ENCODE measurements at regions not wholly inside any gene's neighbourhood (a gene's known extent, or its start where the extent isn't known, plus 50 kb on each side); places are given as distances from the start of the nearest gene placed in this dataset.
"Not testable (repeated sequence)": the region's sequence is repeated elsewhere in the genome, so short reads cannot be mapped to it uniquely, and the experiment has no call there.

GRCh38 chr5:145521523-145521922, 313.6 kb downstream of the PRELID2 start:
- H3K36me3 Mint-ChIP-seq (ENCODE audit: low read depth): no peaks in the 10 kb centered on the region
- no peak overlapping the region for H3K4me3 Mint-ChIP-seq
- H3K9me3 Mint-ChIP-seq: peaks cover 7% of the 10 kb centered on the region
- H3K4me1 Mint-ChIP-seq (ENCODE audit: low read depth): no peaks in the 10 kb centered on the region
- DNase-seq: no peak
- H3K27me3 Mint-ChIP-seq: no peaks in the 10 kb centered on the region
- no peak overlapping the region for H3K27ac Mint-ChIP-seq

- Mint-ChIP-seq H3K4me3 (no peak overlapping the region), H3K27me3 (no peaks in the 10 kb centered on the region), H3K9me3 (peaks cover 8% of the 10 kb centered on the region), H3K36me3 (ENCODE audit: low read depth) (no peaks in the 10 kb centered on the region), H3K4me1 (ENCODE audit: low read depth) (no peaks in the 10 kb centered on the region), H3K27ac (no peak overlapping the region)
- no peak for DNase-seq
These were observed 314.1 kb downstream of the PRELID2 start for GRCh38 chr5:145521066-145521465.

GRCh38 chr5:145520335-145520734, 314.8 kb downstream of the PRELID2 start:
- Mint-ChIP-seq H3K9me3 (peaks cover 8% of the 10 kb centered on the region), H3K4me1 (ENCODE audit: low read depth) (no peaks in the 10 kb centered on the region), H3K4me3 (no peak overlapping the region), H3K27me3 (no peaks in the 10 kb centered on the region), H3K27ac (no peak overlapping the region), H3K36me3 (ENCODE audit: low read depth) (no peaks in the 10 kb centered on the region)
- no peak for DNase-seq

GRCh38 chr5:145517588-145517987, 317.6 kb downstream of the PRELID2 start:
- H3K4me1 Mint-ChIP-seq (ENCODE audit: low read depth); H3K27ac Mint-ChIP-seq; DNase-seq; H3K36me3 Mint-ChIP-seq (ENCODE audit: low read depth); H3K4me3 Mint-ChIP-seq; H3K9me3 Mint-ChIP-seq; H3K27me3 Mint-ChIP-seq: not testable (repeated sequence)

- Mint-ChIP-seq H3K4me1 (ENCODE audit: low read depth) (no peaks in the 10 kb centered on the region), H3K27ac (no peak overlapping the region), H3K4me3 (no peak overlapping the region), H3K27me3 (no peaks in the 10 kb centered on the region), H3K9me3 (peaks cover 7% of the 10 kb centered on the region), H3K36me3 (ENCODE audit: low read depth) (no peaks in the 10 kb centered on the region)
- no peak for DNase-seq
These were observed 323.8 kb downstream of the PRELID2 start for GRCh38 chr5:145511351-145511750.

- H3K9me3 Mint-ChIP-seq: peaks cover 7% of the 10 kb centered on the region
- H3K27me3 Mint-ChIP-seq: no peaks in the 10 kb centered on the region
- no peak for DNase-seq
- H3K27ac Mint-ChIP-seq: no peak overlapping the region
- H3K36me3 Mint-ChIP-seq (ENCODE audit: low read depth): no peaks in the 10 kb centered on the region
- H3K4me3 Mint-ChIP-seq: no peak overlapping the region
- H3K4me1 Mint-ChIP-seq (ENCODE audit: low read depth): no peaks in the 10 kb centered on the region
These were observed 324.4 kb downstream of the PRELID2 start for GRCh38 chr5:145510769-145511168.

- Mint-ChIP-seq H3K4me3 (no peak overlapping the region), H3K27me3 (no peaks in the 10 kb centered on the region), H3K4me1 (ENCODE audit: low read depth) (no peaks in the 10 kb centered on the region), H3K27ac (no peak overlapping the region), H3K9me3 (peaks cover 7% of the 10 kb centered on the region), H3K36me3 (ENCODE audit: low read depth) (no peaks in the 10 kb centered on the region)
- no peak for DNase-seq
These were observed 324.8 kb downstream of the PRELID2 start for GRCh38 chr5:145510324-145510723.

- Mint-ChIP-seq H3K4me1 (ENCODE audit: low read depth) (no peaks in the 10 kb centered on the region), H3K9me3 (peaks cover 10% of the 10 kb centered on the region), H3K4me3 (no peak overlapping the region), H3K27ac (no peak overlapping the region), H3K27me3 (no peaks in the 10 kb centered on the region), H3K36me3 (ENCODE audit: low read depth) (no peaks in the 10 kb centered on the region)
- no peak for DNase-seq
These were observed 325.6 kb downstream of the PRELID2 start for GRCh38 chr5:145509336-145510136.

- no peaks in the 10 kb centered on the region for H3K4me1 Mint-ChIP-seq (ENCODE audit: low read depth)
- no peak overlapping the region for H3K4me3 Mint-ChIP-seq
- H3K9me3 Mint-ChIP-seq: peaks cover 11% of the 10 kb centered on the region
- H3K27me3 Mint-ChIP-seq: no peaks in the 10 kb centered on the region
- DNase-seq: no peak
- no peak overlapping the region for H3K27ac Mint-ChIP-seq
- H3K36me3 Mint-ChIP-seq (ENCODE audit: low read depth): no peaks in the 10 kb centered on the region
These were observed 328.8 kb downstream of the PRELID2 start for GRCh38 chr5:145506185-145506850.

GRCh38 chr5:145502906-145503305, 332.2 kb downstream of the PRELID2 start:
- Mint-ChIP-seq H3K9me3 (peaks cover 14% of the 10 kb centered on the region), H3K27ac (no peak overlapping the region), H3K4me3 (no peak overlapping the region), H3K27me3 (no peaks in the 10 kb centered on the region), H3K4me1 (ENCODE audit: low read depth) (no peaks in the 10 kb centered on the region), H3K36me3 (ENCODE audit: low read depth) (no peaks in the 10 kb centered on the region)
- DNase-seq: no peak

- H3K9me3 Mint-ChIP-seq: peaks cover 14% of the 10 kb centered on the region
- H3K27ac Mint-ChIP-seq: no peak overlapping the region
- H3K4me1 Mint-ChIP-seq (ENCODE audit: low read depth): no peaks in the 10 kb centered on the region
- H3K36me3 Mint-ChIP-seq (ENCODE audit: low read depth): no peaks in the 10 kb centered on the region
- no peak for DNase-seq
- no peak overlapping the region for H3K4me3 Mint-ChIP-seq
- no peaks in the 10 kb centered on the region for H3K27me3 Mint-ChIP-seq
These were observed 334.4 kb downstream of the PRELID2 start for GRCh38 chr5:145500710-145501109.

GRCh38 chr5:145499483-145499882, 335.7 kb downstream of the PRELID2 start:
- H3K9me3 Mint-ChIP-seq: peaks cover 13% of the 10 kb centered on the region
- H3K36me3 Mint-ChIP-seq (ENCODE audit: low read depth): no peaks in the 10 kb centered on the region
- H3K27ac Mint-ChIP-seq: no peak overlapping the region
- DNase-seq: no peak
- H3K4me1 Mint-ChIP-seq (ENCODE audit: low read depth): no peaks in the 10 kb centered on the region
- H3K4me3 Mint-ChIP-seq: no peak overlapping the region
- H3K27me3 Mint-ChIP-seq: no peaks in the 10 kb centered on the region

GRCh38 chr5:145497052-145497451, 338.1 kb downstream of the PRELID2 start:
- Mint-ChIP-seq H3K9me3 (peaks cover 10% of the 10 kb centered on the region), H3K27me3 (no peaks in the 10 kb centered on the region), H3K4me3 (no peak overlapping the region), H3K4me1 (ENCODE audit: low read depth) (no peaks in the 10 kb centered on the region), H3K27ac (no peak overlapping the region), H3K36me3 (ENCODE audit: low read depth) (no peaks in the 10 kb centered on the region)
- DNase-seq: no peak

GRCh38 chr5:145495741-145496140, 339.4 kb downstream of the PRELID2 start:
- Mint-ChIP-seq H3K4me3 (no peak overlapping the region), H3K9me3 (peaks cover 3% of the 10 kb centered on the region), H3K36me3 (ENCODE audit: low read depth) (no peaks in the 10 kb centered on the region), H3K27me3 (no peaks in the 10 kb centered on the region), H3K4me1 (ENCODE audit: low read depth) (no peaks in the 10 kb centered on the region), H3K27ac (no peak overlapping the region)
- no peak for DNase-seq

- Mint-ChIP-seq H3K9me3 (peaks cover 3% of the 10 kb centered on the region), H3K27ac (no peak overlapping the region), H3K27me3 (no peaks in the 10 kb centered on the region), H3K4me1 (ENCODE audit: low read depth) (no peaks in the 10 kb centered on the region), H3K4me3 (no peak overlapping the region), H3K36me3 (ENCODE audit: low read depth) (no peaks in the 10 kb centered on the region)
- DNase-seq: no peak
These were observed 339.9 kb downstream of the PRELID2 start for GRCh38 chr5:145495196-145495595.
